ENCODE measurements at regions not wholly inside any gene's neighbourhood (a gene's known extent, or its start where the extent isn't known, plus 50 kb on each side); places are given as distances from the start of the nearest gene placed in this dataset.

- DNase-seq (ENCODE audit: low read depth): no peak
These were observed 1618.8 kb upstream of the ACVR2A start for GRCh38 chr2:146226077-146226476.

GRCh38 chr2:146221826-146222225, 1623.0 kb upstream of the ACVR2A start:
- DNase-seq (ENCODE audit: low read depth): no peak

GRCh38 chr2:146220957-146221356, 1623.9 kb upstream of the ACVR2A start:
- DNase-seq (ENCODE audit: low read depth): no peak

- no peak for DNase-seq (ENCODE audit: low read depth)
These were observed 1630.4 kb upstream of the ACVR2A start for GRCh38 chr2:146214394-146214929.

GRCh38 chr2:146213674-146214073, 1631.2 kb upstream of the ACVR2A start:
- DNase-seq (ENCODE audit: low read depth): no peak

GRCh38 chr2:146212602-146213001, 1632.2 kb upstream of the ACVR2A start:
- no peak for DNase-seq (ENCODE audit: low read depth)

GRCh38 chr2:146209842-146210275, 1635.0 kb upstream of the ACVR2A start:
- DNase-seq (ENCODE audit: low read depth): no peak

- DNase-seq (ENCODE audit: low read depth): no peak
These were observed 1636.9 kb upstream of the ACVR2A start for GRCh38 chr2:146207901-146208300.

- DNase-seq (ENCODE audit: low read depth): no peak
These were observed 1637.4 kb upstream of the ACVR2A start for GRCh38 chr2:146207417-146207816.

GRCh38 chr2:146203064-146203624, 1641.7 kb upstream of the ACVR2A start:
- DNase-seq (ENCODE audit: low read depth): no peak

GRCh38 chr2:146193619-146194018, 1651.2 kb upstream of the ACVR2A start:
- no peak for DNase-seq (ENCODE audit: low read depth)

GRCh38 chr2:146189541-146189940, 1655.3 kb upstream of the ACVR2A start:
- DNase-seq (ENCODE audit: low read depth): no peak

GRCh38 chr2:146173934-146174333, 1654.0 kb upstream of the ZEB2 start:
- DNase-seq (ENCODE audit: low read depth): no peak

GRCh38 chr2:146161256-146161882, 1641.5 kb upstream of the ZEB2 start:
- DNase-seq (ENCODE audit: low read depth): no peak

- DNase-seq (ENCODE audit: low read depth): no peak
These were observed 1638.3 kb upstream of the ZEB2 start for GRCh38 chr2:146158072-146158674.

- no peak for DNase-seq (ENCODE audit: low read depth)
These were observed 1627.6 kb upstream of the ZEB2 start for GRCh38 chr2:146147448-146148012.

- DNase-seq (ENCODE audit: low read depth): no peak
These were observed 1624.1 kb upstream of the ZEB2 start for GRCh38 chr2:146143971-146144370.

- no peak for DNase-seq (ENCODE audit: low read depth)
These were observed 1618.9 kb upstream of the ZEB2 start for GRCh38 chr2:146138820-146139219.

GRCh38 chr2:146135245-146135644, 1615.3 kb upstream of the ZEB2 start:
- DNase-seq (ENCODE audit: low read depth): no peak

- DNase-seq (ENCODE audit: low read depth): no peak
These were observed 1611.9 kb upstream of the ZEB2 start for GRCh38 chr2:146131785-146132184.

- DNase-seq (ENCODE audit: low read depth): no peak
These were observed 1611.1 kb upstream of the ZEB2 start for GRCh38 chr2:146131048-146131447.

GRCh38 chr2:146130290-146130689, 1610.4 kb upstream of the ZEB2 start:
- no peak for DNase-seq (ENCODE audit: low read depth)

- no peak for DNase-seq (ENCODE audit: low read depth)
These were observed 1609.3 kb upstream of the ZEB2 start for GRCh38 chr2:146129231-146129630.
